ENCODE measurements at regions not wholly inside any gene's neighbourhood (a gene's known extent, or its start where the extent isn't known, plus 50 kb on each side); places are given as distances from the start of the nearest gene placed in this dataset.

DNA sequence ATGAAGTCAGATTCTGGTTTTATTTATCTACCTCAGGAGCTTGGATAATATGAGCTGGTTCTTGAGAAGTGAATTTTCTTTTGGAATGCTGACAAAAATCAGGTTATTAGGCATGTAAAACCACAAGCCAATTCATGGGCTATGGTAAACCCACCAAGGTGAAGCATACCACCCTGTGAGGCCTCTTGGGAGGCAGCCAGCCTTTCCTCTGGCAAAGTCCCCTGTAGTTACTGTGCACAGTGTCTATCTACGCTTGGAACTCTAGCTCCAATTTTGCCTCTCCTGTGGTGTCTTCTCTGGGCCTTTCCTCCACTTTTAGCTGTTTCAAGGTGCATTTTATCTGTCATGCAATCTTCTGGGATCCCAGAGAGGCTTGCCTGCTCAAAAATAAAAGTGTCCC, 242.7 kb upstream of the ZSWIM2 start:
- DNase-seq (no peak), FAIRE-seq (no peak)
- no peak overlapping the region for H3K27ac ChIP-seq (ENCODE audit: low read depth in 2 of 2, low read length in 2 of 2)
- intact Hi-C loops (cut with DNase I) = no loop called here
- no peak for TF ChIP-seq CTCF (IDR thresholded peaks at IDR 0.05; ENCODE audit: borderline replicate concordance, extremely low read depth, insufficient read depth)
- H3K27me3 ChIP-seq (ENCODE audit: control insufficient read depth, insufficient read depth, low read length) = no peaks in the 10 kb centered on the region
- H3K4me3 ChIP-seq (ENCODE audit: low read length in 3 of 3) = no peak overlapping the region
- H3K9me3 ChIP-seq (ENCODE audit: control insufficient read depth in 2 of 3, insufficient read depth in 1 of 3, low read length in 3 of 3) = no peaks in the 10 kb centered on the region
- H3K36me3 ChIP-seq (ENCODE audit: control insufficient read depth in 2 of 3, insufficient read depth in 3 of 3, low read length in 3 of 3) = no peaks in the 10 kb centered on the region
- H3K4me1 ChIP-seq (ENCODE audit: control insufficient read depth in 2 of 3, insufficient read depth in 2 of 3, low read depth in 1 of 3, low read length in 3 of 3) = no peaks in the 10 kb centered on the region
- H3K9ac ChIP-seq (ENCODE audit: low read length in 3 of 3) = no peak overlapping the region

DNA sequence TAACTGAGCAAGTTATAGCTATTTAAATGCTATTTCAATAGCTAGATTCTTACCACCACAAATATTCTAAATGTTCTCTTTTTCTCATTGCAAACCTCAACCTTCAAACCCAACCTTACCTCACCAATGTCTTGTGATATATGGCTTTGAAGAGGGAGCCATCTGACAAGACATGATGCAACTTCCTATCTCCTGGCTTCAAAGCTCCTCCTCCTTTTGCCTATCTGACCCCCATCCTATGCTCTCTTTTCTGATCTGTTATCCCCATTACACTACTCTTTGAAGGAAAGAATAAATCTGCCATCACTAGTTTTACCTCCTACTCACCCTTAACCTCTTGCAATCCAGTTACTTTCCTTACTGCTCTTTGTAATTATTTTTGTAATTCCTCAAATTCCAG, 235.6 kb upstream of the ZSWIM2 start:
- DNase-seq (peak in 2 of 5 donors; percentile 3 to 13), FAIRE-seq (no peak)
- intact Hi-C loops (cut with DNase I) = no loop called here
- Histone ChIP-seq H3K27ac (ENCODE audit: low read depth in 2 of 2, low read length in 2 of 2) (no peak overlapping the region), H3K9me3 (ENCODE audit: control insufficient read depth in 2 of 3, insufficient read depth in 1 of 3, low read length in 3 of 3) (no peaks in the 10 kb centered on the region), H3K9ac (ENCODE audit: low read length in 3 of 3) (no peak overlapping the region), H3K27me3 (ENCODE audit: control insufficient read depth, insufficient read depth, low read length) (no peaks in the 10 kb centered on the region), H3K4me3 (ENCODE audit: low read length in 3 of 3) (no peak overlapping the region), H3K4me1 (ENCODE audit: control insufficient read depth in 2 of 3, insufficient read depth in 2 of 3, low read depth in 1 of 3, low read length in 3 of 3) (no peaks in the 10 kb centered on the region), H3K36me3 (ENCODE audit: control insufficient read depth in 2 of 3, insufficient read depth in 3 of 3, low read length in 3 of 3) (no peaks in the 10 kb centered on the region)
- TF ChIP-seq CTCF (IDR thresholded peaks at IDR 0.05; ENCODE audit: borderline replicate concordance, extremely low read depth, insufficient read depth) = no peak

DNA sequence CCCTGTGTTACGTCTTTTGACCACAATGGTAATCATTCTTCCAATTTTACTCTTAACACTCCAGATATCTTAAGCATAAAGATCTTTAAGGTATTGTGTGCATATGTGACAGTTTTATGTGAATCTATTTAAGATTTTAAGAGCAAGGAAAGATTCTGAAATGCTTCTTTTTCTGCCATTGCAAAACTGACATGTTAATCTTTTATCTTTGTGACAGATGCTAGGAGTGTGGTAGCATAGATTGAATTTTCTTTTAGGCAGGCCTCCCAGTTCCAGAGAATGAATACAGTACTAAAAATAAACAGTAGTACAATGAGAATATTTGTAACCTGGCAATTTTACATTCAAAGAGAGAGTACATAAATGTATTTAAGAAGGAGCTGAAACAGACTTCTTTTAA, 232.5 kb upstream of the ZSWIM2 start:
- H3K4me1 ChIP-seq (ENCODE audit: control insufficient read depth in 2 of 3, insufficient read depth in 2 of 3, low read depth in 1 of 3, low read length in 3 of 3) = no peaks in the 10 kb centered on the region
- no peak overlapping the region for H3K4me3 ChIP-seq (ENCODE audit: low read length in 3 of 3)
- no peaks in the 10 kb centered on the region for H3K9me3 ChIP-seq (ENCODE audit: control insufficient read depth in 2 of 3, insufficient read depth in 1 of 3, low read length in 3 of 3)
- DNase-seq (peak in 1 of 5 donors; percentile 3), FAIRE-seq (no peak)
- H3K27ac ChIP-seq (ENCODE audit: low read depth in 2 of 2, low read length in 2 of 2) = no peak overlapping the region
- no peaks in the 10 kb centered on the region for H3K36me3 ChIP-seq (ENCODE audit: control insufficient read depth in 2 of 3, insufficient read depth in 3 of 3, low read length in 3 of 3)
- intact Hi-C loops (cut with DNase I) = no loop called here
- no peak for TF ChIP-seq CTCF (IDR thresholded peaks at IDR 0.05; ENCODE audit: borderline replicate concordance, extremely low read depth, insufficient read depth)
- H3K9ac ChIP-seq (ENCODE audit: low read length in 3 of 3) = no peak overlapping the region
- H3K27me3 ChIP-seq (ENCODE audit: control insufficient read depth, insufficient read depth, low read length) = no peaks in the 10 kb centered on the region

DNA sequence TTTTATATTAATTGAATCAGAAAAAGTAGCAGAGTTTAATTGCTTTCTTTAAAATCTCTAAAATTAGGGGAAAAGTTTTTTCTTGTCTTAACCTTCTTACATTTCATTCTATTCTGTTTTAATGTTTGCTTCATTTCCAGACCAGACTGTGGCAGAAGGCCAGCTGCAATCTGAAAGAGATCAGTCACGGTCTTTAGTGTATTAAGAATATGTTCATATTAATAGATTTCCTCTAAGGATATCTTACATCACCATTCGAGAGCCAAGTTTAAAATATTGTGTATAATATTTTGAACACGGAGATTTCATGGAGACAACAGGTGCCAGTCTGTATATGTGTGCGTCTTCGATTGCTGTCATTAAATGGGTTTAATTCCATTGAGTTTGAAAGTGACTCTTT, 230.9 kb upstream of the ZSWIM2 start:
- no peak for FAIRE-seq
- H3K9ac ChIP-seq (ENCODE audit: low read length in 3 of 3) = no peak overlapping the region
- H3K4me3 ChIP-seq (ENCODE audit: low read length in 3 of 3) = no peak overlapping the region
- no peak for TF ChIP-seq CTCF (IDR thresholded peaks at IDR 0.05; ENCODE audit: borderline replicate concordance, extremely low read depth, insufficient read depth)
- no peaks in the 10 kb centered on the region for H3K27me3 ChIP-seq (ENCODE audit: control insufficient read depth, insufficient read depth, low read length)
- intact Hi-C loops (cut with DNase I) = no loop called here
- no peaks in the 10 kb centered on the region for H3K36me3 ChIP-seq (ENCODE audit: control insufficient read depth in 2 of 3, insufficient read depth in 3 of 3, low read length in 3 of 3)
- H3K27ac ChIP-seq (ENCODE audit: low read depth in 2 of 2, low read length in 2 of 2) = no peak overlapping the region
- H3K9me3 ChIP-seq (ENCODE audit: control insufficient read depth in 2 of 3, insufficient read depth in 1 of 3, low read length in 3 of 3) = no peaks in the 10 kb centered on the region
- no peak for DNase-seq
- H3K4me1 ChIP-seq (ENCODE audit: control insufficient read depth in 2 of 3, insufficient read depth in 2 of 3, low read depth in 1 of 3, low read length in 3 of 3) = no peaks in the 10 kb centered on the region

All from kidney (tissue), 13 donors.